Panc1 (cell line): ENCODE measurements at regions not wholly inside any gene's neighbourhood (a gene's known extent, or its start where the extent isn't known, plus 50 kb on each side); places are given as distances from the start of the nearest gene placed in this dataset.

ENCODE experiments used
- CTCF ChIP-seq: fragments of 450-650 bp; IDR thresholded peaks from 2 replicates; pipeline ENCODE4 v1.5.1; 2017; ENCODE audit warnings: mild to moderate bottlenecking
- SIN3A ChIP-seq: IDR thresholded peaks from 2 replicates; pipeline ENCODE4 v1.6.1; 2012; ENCODE audit warnings: low read depth, mild to moderate bottlenecking, low read length, moderate library complexity, borderline replicate concordance; ENCODE audit not compliant: insufficient read depth
- TCF7L2 ChIP-seq: IDR thresholded peaks from 2 replicates; pipeline ENCODE4 v1.6.1; 2011; ENCODE audit warnings: mild to moderate bottlenecking, low read depth, low read length, inconsistent platforms

DNA sequence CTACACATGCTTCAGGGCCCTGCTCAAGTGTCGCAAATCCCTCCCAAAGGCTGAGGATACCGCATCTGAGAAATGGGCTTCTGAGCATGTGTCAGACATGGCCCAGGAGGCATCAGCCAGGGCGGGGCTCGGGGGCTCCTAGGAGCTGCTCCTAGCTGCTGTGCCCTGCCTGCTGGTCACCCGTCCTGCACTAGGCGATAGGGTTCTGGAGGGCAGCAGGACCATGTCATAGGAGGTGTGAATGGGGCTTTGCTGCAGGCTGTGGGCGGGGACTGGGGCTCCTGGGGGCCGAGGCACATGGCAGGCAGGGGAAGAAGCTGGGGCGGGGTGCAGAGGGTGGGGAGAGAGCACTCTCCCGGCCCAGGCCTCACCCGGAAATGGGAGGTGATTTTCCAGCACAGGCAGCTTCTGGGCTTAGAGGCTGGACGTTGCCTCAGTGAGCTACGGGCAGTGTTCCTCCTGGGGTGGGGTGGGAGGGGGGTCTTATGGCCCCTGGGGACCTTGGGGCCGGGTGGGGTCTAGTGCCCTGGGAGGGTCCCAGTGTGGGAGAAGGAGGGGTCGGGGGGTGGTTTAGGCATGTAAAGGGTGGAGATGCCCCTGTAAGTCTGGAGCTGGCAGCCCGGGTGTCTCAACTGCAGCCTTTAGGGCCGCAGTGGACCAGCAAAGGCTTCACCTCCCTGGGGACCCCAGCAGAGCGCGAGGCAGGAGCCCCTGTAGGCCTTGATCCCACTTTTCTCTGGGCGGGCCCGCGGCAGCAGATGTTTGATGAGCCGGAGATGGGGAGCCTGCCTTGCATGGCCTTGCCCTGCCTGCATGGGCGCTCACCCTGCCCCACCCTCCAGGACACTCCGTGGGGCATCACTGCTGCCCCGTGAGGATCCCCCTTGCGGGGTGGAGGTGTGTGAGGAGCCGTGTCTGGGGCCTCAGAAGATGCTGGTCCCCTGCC is 98.6 kb upstream of the LRPAP1 start:
- TF ChIP-seq TCF7L2 (no peak), SIN3A (no peak), CTCF (no peak)
